Keratinocyte (primary cell): ENCODE measurements at regions not wholly inside any gene's neighbourhood (a gene's known extent, or its start where the extent isn't known, plus 50 kb on each side); places are given as distances from the start of the nearest gene placed in this dataset.

Source experiments
- DNase-seq: peaks from one replicate; pipeline ENCODE4 v3.0.0-alpha.2; 2011; ENCODE audit warnings: low read depth, missing footprints, low spot score
- FAIRE-seq: peaks from 2 replicates; lab custom pipeline; 2011; peaks lifted over from hg19 to GRCh38; lab: Jason Lieb, UNC
- H2AFZ ChIP-seq: 2 replicates; pipeline ENCODE4 v1.6.0; 2012; ENCODE audit warnings: low read length, control low read depth, inconsistent platforms; ENCODE audit not compliant: control insufficient read depth
- H3K27ac ChIP-seq: 2 replicates; pipeline ENCODE4 v1.5.1; 2011; ENCODE audit warnings: low read length; ENCODE audit not compliant: control insufficient read depth, insufficient read depth
- H3K27me3 ChIP-seq: 3 replicates; pipeline ENCODE4 v1.6.0; 2011; ENCODE audit warnings: low read length; ENCODE audit not compliant: control insufficient read depth, insufficient read depth; ENCODE audit errors: extremely low read depth
- H3K36me3 ChIP-seq, 2 experiments: 2 replicates in 1 of 2; 3 replicates in 1 of 2; pipeline ENCODE4 v1.5.1; 2011; ENCODE audit warnings: low read length in 2 of 2, mild to moderate bottlenecking in 1 of 2; ENCODE audit not compliant: control insufficient read depth in 2 of 2, insufficient read depth in 2 of 2; ENCODE audit errors: extremely low read depth in 1 of 2
- H3K4me1 ChIP-seq: 3 replicates; pipeline ENCODE4 v1.5.1; 2011; ENCODE audit warnings: low read length; ENCODE audit not compliant: control insufficient read depth, insufficient read depth; ENCODE audit errors: extremely low read depth
- H3K4me2 ChIP-seq: 3 replicates; pipeline ENCODE4 v1.6.0; 2011; ENCODE audit warnings: low read depth, low read length; ENCODE audit not compliant: control insufficient read depth, insufficient read depth; ENCODE audit errors: extremely low read depth
- H3K4me3 ChIP-seq, 3 experiments: fragments of 200-600 bp in 1 of 3; sonication (generic) in 1 of 3; 2 replicates in 2 of 3; 3 replicates in 1 of 3; pipeline ENCODE4 v1.5.1; 2011 to 2016; ENCODE audit warnings: low read length in 3 of 3, mild to moderate bottlenecking in 3 of 3, control low read depth in 2 of 3, inconsistent platforms in 1 of 3, low read depth in 1 of 3, mixed read lengths in 1 of 3, mixed run types in 1 of 3, moderate library complexity in 1 of 3; ENCODE audit not compliant: control insufficient read depth in 2 of 3, insufficient read depth in 2 of 3; ENCODE audit errors: extremely low read depth in 1 of 3
- H3K79me2 ChIP-seq: 2 replicates; pipeline ENCODE4 v1.6.0; 2012; ENCODE audit warnings: low read length; ENCODE audit not compliant: control insufficient read depth, insufficient read depth
- H3K9ac ChIP-seq: 3 replicates; pipeline ENCODE4 v1.6.0; 2011; ENCODE audit warnings: low read length; ENCODE audit not compliant: control insufficient read depth, insufficient read depth; ENCODE audit errors: extremely low read depth
- H3K9me1 ChIP-seq: 3 replicates; pipeline ENCODE4 v1.6.0; 2011; ENCODE audit warnings: low read length; ENCODE audit not compliant: control insufficient read depth, insufficient read depth; ENCODE audit errors: extremely low read depth
- H3K9me3 ChIP-seq: 2 replicates; pipeline ENCODE4 v1.5.1; 2012; ENCODE audit warnings: low read depth, low read length; ENCODE audit not compliant: control insufficient read depth
- H4K20me1 ChIP-seq: 3 replicates; pipeline ENCODE4 v1.6.0; 2011; ENCODE audit warnings: low read length; ENCODE audit not compliant: control insufficient read depth, insufficient read depth; ENCODE audit errors: extremely low read depth
- CTCF ChIP-seq, 3 experiments: IDR thresholded peaks in 1 of 3; conservative IDR thresholded peaks in 1 of 3; optimal IDR thresholded peaks in 1 of 3; 2 replicates in 2 of 3; 3 replicates in 1 of 3; pipeline versions ENCODE3 to v1.5.1; 2011; ENCODE audit warnings: low read length in 3 of 3, mild to moderate bottlenecking in 3 of 3, moderate library complexity in 2 of 3, control low read depth in 1 of 3, inconsistent platforms in 1 of 3; ENCODE audit not compliant: insufficient read depth in 2 of 3; ENCODE audit errors: extremely low read depth in 1 of 3
- EZH2 ChIP-seq: IDR thresholded peaks from one replicate; pipeline ENCODE4 v1.6.1; 2012; ENCODE audit warnings: inconsistent platforms, mild to moderate bottlenecking, low read length, moderate library complexity
- dilution Hi-C: fragments of 300-500 bp; cut with MboI; formaldehyde crosslinking; loops from one replicate; pipeline ENCODE4 v1.7.0; 2020; ENCODE audit warnings: low sequenced_read_pairs; ENCODE audit not compliant: extremely low pct_ligation_motif_present

- no peak for FAIRE-seq
- H3K27ac ChIP-seq: no peak overlapping the region
- no peaks in the 10 kb centered on the region for H3K9me1 ChIP-seq
- H3K4me3 ChIP-seq: no peak overlapping the region
- H4K20me1 ChIP-seq: no peaks in the 10 kb centered on the region
- H3K4me2 ChIP-seq: no peak overlapping the region
- no peaks in the 10 kb centered on the region for H3K79me2 ChIP-seq
- H2AFZ ChIP-seq: no peak overlapping the region
- TF ChIP-seq EZH2: no peak
- TF ChIP-seq CTCF (optimal IDR thresholded peaks at IDR 0.05 in 1 of 3, IDR thresholded peaks at IDR 0.05 in 1 of 3, conservative IDR thresholded peaks at IDR 0.05 in 1 of 3; ENCODE audit: extremely low read depth in 1 of 3, insufficient read depth in 2 of 3, low read length in 3 of 3): no peak
- no peak for DNase-seq
- H3K9me3 ChIP-seq: no peaks in the 10 kb centered on the region
- no peaks in the 10 kb centered on the region for H3K4me1 ChIP-seq
- dilution Hi-C loops: no loop called here
- H3K36me3 ChIP-seq: no peaks in the 10 kb centered on the region
- no peak overlapping the region for H3K9ac ChIP-seq
- no peaks in the 10 kb centered on the region for H3K27me3 ChIP-seq
Measured at GRCh38 chr16:86984991-86985647, 332.1 kb downstream of the C16orf95 start.

- no peak overlapping the region for H3K9ac ChIP-seq
- H3K4me2 ChIP-seq: no peak overlapping the region
- no peaks in the 10 kb centered on the region for H4K20me1 ChIP-seq
- H3K9me3 ChIP-seq: no peaks in the 10 kb centered on the region
- dilution Hi-C loops: no loop called here
- H3K27ac ChIP-seq: no peak overlapping the region
- no peak for TF ChIP-seq CTCF (optimal IDR thresholded peaks at IDR 0.05 in 1 of 3, IDR thresholded peaks at IDR 0.05 in 1 of 3, conservative IDR thresholded peaks at IDR 0.05 in 1 of 3; ENCODE audit: extremely low read depth in 1 of 3, insufficient read depth in 2 of 3, low read length in 3 of 3)
- no peak for TF ChIP-seq EZH2
- DNase-seq (no peak), FAIRE-seq (no peak)
- H3K4me3 ChIP-seq: no peak overlapping the region
- H3K27me3 ChIP-seq: no peaks in the 10 kb centered on the region
- no peaks in the 10 kb centered on the region for H3K4me1 ChIP-seq
- no peaks in the 10 kb centered on the region for H3K79me2 ChIP-seq
- H3K9me1 ChIP-seq: no peaks in the 10 kb centered on the region
- H2AFZ ChIP-seq: no peak overlapping the region
- H3K36me3 ChIP-seq: no peaks in the 10 kb centered on the region
Measured at GRCh38 chr16:86985648-86986015, 331.6 kb downstream of the C16orf95 start.
